PC-3 (cell line): ENCODE measurements at regions not wholly inside any gene's neighbourhood (a gene's known extent, or its start where the extent isn't known, plus 50 kb on each side); places are given as distances from the start of the nearest gene placed in this dataset.

Experiments
- EZH2 ChIP-seq: fragments of 300-600 bp; sonication (generic); IDR thresholded peaks from one replicate; pipeline ENCODE4 v1.6.1; 2017; ENCODE audit warnings: antibody characterized with exemption, mild to moderate bottlenecking, low read length; ENCODE audit not compliant: unreplicated experiment
- EZH2phosphoT487 ChIP-seq: fragments of 300-600 bp; sonication (generic); IDR thresholded peaks from 2 replicates; pipeline ENCODE4 v1.6.1; 2018; ENCODE audit warnings: mild to moderate bottlenecking, antibody characterized with exemption, low read length, borderline replicate concordance
- TF ChIP-seq, protein P1 (sequence below): fragments of 300-600 bp; sonication (generic); conservative IDR thresholded peaks from 2 replicates; pipeline ENCODE4 v1.5.1; 2017; ENCODE audit warnings: antibody characterized with exemption, low read depth, mild to moderate bottlenecking, low read length

DNA sequence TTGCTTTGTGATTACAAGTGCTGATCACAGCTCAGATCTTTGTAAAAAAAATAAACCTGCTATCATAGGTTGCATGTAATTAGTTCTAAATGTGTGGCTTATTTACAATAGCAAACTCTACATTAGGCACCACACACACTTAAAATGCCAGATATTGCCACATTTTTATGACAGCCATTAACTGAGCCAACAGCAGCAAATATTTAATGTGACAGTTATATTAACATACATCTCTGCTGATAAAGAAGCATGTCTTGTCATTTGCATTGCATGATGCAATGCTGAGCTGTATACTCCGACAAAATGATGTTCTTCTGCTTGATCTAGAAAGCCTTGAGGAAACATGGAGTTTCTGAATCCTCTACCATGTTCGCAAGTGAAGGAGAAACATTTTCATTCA lies 273.6 kb upstream of the VEPH1 start:
- TF ChIP-seq EZH2 (no peak), EZH2phosphoT487 (no peak)
- TF ChIP-seq, protein P1, sequence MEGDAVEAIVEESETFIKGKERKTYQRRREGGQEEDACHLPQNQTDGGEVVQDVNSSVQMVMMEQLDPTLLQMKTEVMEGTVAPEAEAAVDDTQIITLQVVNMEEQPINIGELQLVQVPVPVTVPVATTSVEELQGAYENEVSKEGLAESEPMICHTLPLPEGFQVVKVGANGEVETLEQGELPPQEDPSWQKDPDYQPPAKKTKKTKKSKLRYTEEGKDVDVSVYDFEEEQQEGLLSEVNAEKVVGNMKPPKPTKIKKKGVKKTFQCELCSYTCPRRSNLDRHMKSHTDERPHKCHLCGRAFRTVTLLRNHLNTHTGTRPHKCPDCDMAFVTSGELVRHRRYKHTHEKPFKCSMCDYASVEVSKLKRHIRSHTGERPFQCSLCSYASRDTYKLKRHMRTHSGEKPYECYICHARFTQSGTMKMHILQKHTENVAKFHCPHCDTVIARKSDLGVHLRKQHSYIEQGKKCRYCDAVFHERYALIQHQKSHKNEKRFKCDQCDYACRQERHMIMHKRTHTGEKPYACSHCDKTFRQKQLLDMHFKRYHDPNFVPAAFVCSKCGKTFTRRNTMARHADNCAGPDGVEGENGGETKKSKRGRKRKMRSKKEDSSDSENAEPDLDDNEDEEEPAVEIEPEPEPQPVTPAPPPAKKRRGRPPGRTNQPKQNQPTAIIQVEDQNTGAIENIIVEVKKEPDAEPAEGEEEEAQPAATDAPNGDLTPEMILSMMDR = no peak
